ENCODE measurements at regions not wholly inside any gene's neighbourhood (a gene's known extent, or its start where the extent isn't known, plus 50 kb on each side); places are given as distances from the start of the nearest gene placed in this dataset.
"Not testable (repeated sequence)": the region's sequence is repeated elsewhere in the genome, so short reads cannot be mapped to it uniquely, and the experiment has no call there.

- DNase-seq (ENCODE audit: low spot score), result not testable (repeated sequence)
Measured at GRCh38 chr6:74488726-74489125, 717.1 kb downstream of the COL12A1 start.

- DNase-seq (ENCODE audit: low spot score), result no peak
Measured at GRCh38 chr6:74482180-74482579, 723.7 kb downstream of the COL12A1 start.

GRCh38 chr6:74480561-74480960 is 725.3 kb downstream of the COL12A1 start:
- no peak for DNase-seq (ENCODE audit: low spot score)

GRCh38 chr6:74479960-74480359 is 725.9 kb downstream of the COL12A1 start:
- no peak for DNase-seq (ENCODE audit: low spot score)

GRCh38 chr6:74479420-74479819 is 726.4 kb downstream of the COL12A1 start:
- DNase-seq (ENCODE audit: low spot score), result no peak

GRCh38 chr6:74474046-74474445 is 731.8 kb downstream of the COL12A1 start:
- DNase-seq (ENCODE audit: low spot score), result not testable (repeated sequence)

- DNase-seq (ENCODE audit: low spot score), result not testable (repeated sequence)
Measured at GRCh38 chr6:74468552-74468951, 737.3 kb downstream of the COL12A1 start.

- no peak for DNase-seq (ENCODE audit: low spot score)
Measured at GRCh38 chr6:74467533-74468215, 738.2 kb downstream of the COL12A1 start.

- DNase-seq (ENCODE audit: low spot score), result no peak
Measured at GRCh38 chr6:74466572-74466971, 739.3 kb downstream of the COL12A1 start.

GRCh38 chr6:74459260-74459659 is 746.6 kb downstream of the COL12A1 start:
- no peak for DNase-seq (ENCODE audit: low spot score)

- no peak for DNase-seq (ENCODE audit: low spot score)
Measured at GRCh38 chr6:74458536-74458935, 747.3 kb downstream of the COL12A1 start.

- DNase-seq (ENCODE audit: low spot score), result no peak
Measured at GRCh38 chr6:74455786-74456185, 750.1 kb downstream of the COL12A1 start.

- DNase-seq (ENCODE audit: low spot score), result no peak
Measured at GRCh38 chr6:74451953-74452352, 753.9 kb downstream of the COL12A1 start.

- DNase-seq (ENCODE audit: low spot score), result no peak
Measured at GRCh38 chr6:74448850-74449249, 752.8 kb downstream of the CD109 start.

- DNase-seq (ENCODE audit: low spot score), result no peak
Measured at GRCh38 chr6:74447013-74447412, 751.0 kb downstream of the CD109 start.

GRCh38 chr6:74439123-74439811 is 743.3 kb downstream of the CD109 start:
- no peak for DNase-seq (ENCODE audit: low spot score)

- not testable (repeated sequence) for DNase-seq (ENCODE audit: low spot score)
Measured at GRCh38 chr6:74438395-74438794, 742.4 kb downstream of the CD109 start.

- no peak for DNase-seq (ENCODE audit: low spot score)
Measured at GRCh38 chr6:74434171-74434570, 738.2 kb downstream of the CD109 start.

GRCh38 chr6:74431873-74432580 is 736.0 kb downstream of the CD109 start:
- DNase-seq (ENCODE audit: low spot score), result no peak

- no peak for DNase-seq (ENCODE audit: low spot score)
Measured at GRCh38 chr6:74420221-74420620, 724.2 kb downstream of the CD109 start.

GRCh38 chr6:74415056-74415455 is 719.1 kb downstream of the CD109 start:
- no peak for DNase-seq (ENCODE audit: low spot score)

GRCh38 chr6:74410630-74411029 is 714.6 kb downstream of the CD109 start:
- DNase-seq (ENCODE audit: low spot score), result no peak

- DNase-seq (ENCODE audit: low spot score), result no peak
Measured at GRCh38 chr6:74409447-74409846, 713.4 kb downstream of the CD109 start.

Data from ecto neural progenitor cell (in vitro differentiated cells).